GM23338 (cell line): ENCODE measurements at regions not wholly inside any gene's neighbourhood (a gene's known extent, or its start where the extent isn't known, plus 50 kb on each side); places are given as distances from the start of the nearest gene placed in this dataset.

Source experiments
- ATAC-seq: fragments of 200-7000 bp; cut with Tn5 transposase; 3 replicates; pipeline ENCODE4 v1.9.1; 2020
- DNase-seq: peaks from one replicate; pipeline ENCODE4 v3.0.0-alpha.2; 2015; ENCODE audit warnings: low spot score
- H2AFZ ChIP-seq: fragments of 200-600 bp; sonication (generic); 2 replicates; pipeline ENCODE4 v1.8.0; 2016; ENCODE audit warnings: antibody characterized with exemption, mild to moderate bottlenecking, moderate library complexity
- H3F3A ChIP-seq: fragments of 200-600 bp; sonication (generic); replicated peaks from 2 replicates; pipeline ENCODE4 v1.8.0; 2017; ENCODE audit warnings: antibody characterized with exemption, mixed run types, low read depth
- H3K27ac ChIP-seq: fragments of 200-600 bp; sonication (generic); 2 replicates; pipeline ENCODE4 v1.6.1; 2016; ENCODE audit warnings: low read depth
- H3K27me3 ChIP-seq: fragments of 200-600 bp; sonication (generic); 2 replicates; pipeline ENCODE4 v1.8.0; 2016; ENCODE audit warnings: mild to moderate bottlenecking, mixed run types, moderate library complexity; ENCODE audit not compliant: insufficient read depth
- H3K36me3 ChIP-seq: fragments of 200-600 bp; sonication (generic); 2 replicates; pipeline ENCODE4 v1.8.0; 2016; ENCODE audit warnings: mild to moderate bottlenecking; ENCODE audit not compliant: insufficient read depth
- H3K4me1 ChIP-seq: fragments of 200-600 bp; sonication (generic); 2 replicates; pipeline ENCODE4 v1.8.0; 2016; ENCODE audit warnings: mild to moderate bottlenecking, moderate library complexity; ENCODE audit not compliant: insufficient read depth
- H3K4me2 ChIP-seq: fragments of 200-600 bp; sonication (generic); 2 replicates; pipeline ENCODE4 v1.7.1; 2017; ENCODE audit warnings: mixed run types
- H3K4me3 ChIP-seq: fragments of 200-600 bp; sonication (generic); 2 replicates; pipeline ENCODE4 v1.6.1; 2016; ENCODE audit warnings: mixed run types
- H3K79me2 ChIP-seq: fragments of 200-600 bp; sonication (generic); replicated peaks from 2 replicates; pipeline ENCODE4 v1.8.0; 2017; ENCODE audit warnings: mild to moderate bottlenecking; ENCODE audit not compliant: insufficient read depth
- H3K9me2 ChIP-seq: fragments of 200-600 bp; sonication (generic); 2 replicates; pipeline ENCODE4 v1.8.0; 2017; ENCODE audit not compliant: insufficient read depth
- H4K20me1 ChIP-seq: fragments of 200-600 bp; sonication (generic); replicated peaks from 2 replicates; pipeline ENCODE4 v1.8.0; 2017; ENCODE audit warnings: mild to moderate bottlenecking; ENCODE audit not compliant: insufficient read depth
- H3K27ac Mint-ChIP-seq: 2 replicates; pipeline ENCODE4 v1.8.0; 2020; ENCODE audit warnings: inconsistent platforms, mild to moderate bottlenecking, moderate library complexity, mixed read lengths
- H3K27me3 Mint-ChIP-seq: 3 replicates; pipeline ENCODE4 v1.8.0; 2022; ENCODE audit warnings: low read depth, mild to moderate bottlenecking, moderate library complexity, mixed read lengths, inconsistent platforms; ENCODE audit not compliant: insufficient read depth, poor library complexity
- H3K36me3 Mint-ChIP-seq: 3 replicates; pipeline ENCODE4 v1.8.0; 2021; ENCODE audit warnings: low read depth, mild to moderate bottlenecking, inconsistent platforms, moderate library complexity, mixed read lengths
- H3K4me1 Mint-ChIP-seq: 3 replicates; pipeline ENCODE4 v1.8.0; 2020; ENCODE audit warnings: mild to moderate bottlenecking, inconsistent platforms, mixed read lengths
- H3K4me3 Mint-ChIP-seq: 3 replicates; pipeline ENCODE4 v1.8.0; 2021; ENCODE audit warnings: moderate library complexity, mild to moderate bottlenecking, inconsistent platforms, mixed read lengths
- H3K9me3 Mint-ChIP-seq: 3 replicates; pipeline ENCODE4 v1.8.0; 2020; ENCODE audit warnings: moderate library complexity, mild to moderate bottlenecking, inconsistent platforms, mixed read lengths
- CREB1 ChIP-seq: fragments of 250-450 bp; sonication (Bioruptor Pico); IDR thresholded peaks from 2 replicates; pipeline ENCODE4 v1.5.0; 2020; ENCODE audit warnings: low read depth, mild to moderate bottlenecking, moderate library complexity
- ETS1 ChIP-seq: IDR thresholded peaks from 2 replicates; pipeline ENCODE4 v1.6.1; 2016; ENCODE audit warnings: antibody characterized with exemption
- EZH2 ChIP-seq: fragments of 200-600 bp; sonication (generic); IDR thresholded peaks from one replicate; pipeline ENCODE4 v1.8.0; 2017; ENCODE audit warnings: antibody characterized with exemption, mild to moderate bottlenecking, low read depth; ENCODE audit not compliant: unreplicated experiment
- EZH2phosphoT487 ChIP-seq: fragments of 200-600 bp; sonication (generic); IDR thresholded peaks from one replicate; pipeline ENCODE4 v1.8.1; 2018; ENCODE audit warnings: antibody characterized with exemption; ENCODE audit not compliant: unreplicated experiment
- JUNB ChIP-seq: IDR thresholded peaks from one replicate; pipeline ENCODE4 v1.6.1; 2016; ENCODE audit warnings: antibody characterized with exemption; ENCODE audit not compliant: unreplicated experiment
- NANOG ChIP-seq: IDR thresholded peaks from 2 replicates; pipeline ENCODE4 v1.6.1; 2016; ENCODE audit warnings: antibody characterized with exemption, borderline replicate concordance
- POLR2AphosphoS5 ChIP-seq: IDR thresholded peaks from 2 replicates; pipeline ENCODE4 v1.6.1; 2016; ENCODE audit warnings: antibody characterized with exemption, low read depth
- REST ChIP-seq: IDR thresholded peaks from one replicate; pipeline ENCODE4 v1.6.1; 2018; ENCODE audit warnings: antibody characterized with exemption; ENCODE audit not compliant: unreplicated experiment
- STAT1 ChIP-seq: IDR thresholded peaks from one replicate; pipeline ENCODE4 v1.6.1; 2016; ENCODE audit warnings: antibody characterized with exemption; ENCODE audit not compliant: unreplicated experiment
- ZNF114 ChIP-seq: fragments of 250-450 bp; sonication (Bioruptor Pico); IDR thresholded peaks from 2 replicates; pipeline ENCODE4 v1.5.0; 2020; ENCODE audit warnings: mild to moderate bottlenecking, moderate library complexity
- ZNF331 ChIP-seq: fragments of 250-450 bp; sonication (Bioruptor Pico); IDR thresholded peaks from 2 replicates; pipeline ENCODE4 v1.5.0; 2020; ENCODE audit warnings: low read depth, mild to moderate bottlenecking, moderate library complexity
- ZNF462 ChIP-seq: fragments of 250-450 bp; sonication (Bioruptor Pico); IDR thresholded peaks from 2 replicates; pipeline ENCODE4 v1.5.0; 2020; ENCODE audit warnings: mild to moderate bottlenecking, moderate library complexity
- TF ChIP-seq, protein P1 (sequence below), 2 experiments: fragments of 200-600 bp in 1 of 2; sonication (generic) in 1 of 2; conservative IDR thresholded peaks; 2 replicates each; pipeline versions ENCODE4 v1.5.1 to v1.6.1; 2016 to 2017; ENCODE audit warnings: antibody characterized with exemption in 2 of 2, low read depth in 2 of 2, mild to moderate bottlenecking in 2 of 2, moderate library complexity in 1 of 2

- no peak overlapping the region for H3K4me2 ChIP-seq
- H3K27me3 ChIP-seq, result no peaks in the 10 kb centered on the region
- no peak overlapping the region for H3K27ac Mint-ChIP-seq
- H3K4me3 ChIP-seq, result no peak overlapping the region
- peaks cover 9% of the 10 kb centered on the region for H3K9me3 Mint-ChIP-seq
- no peaks in the 10 kb centered on the region for H3K9me2 ChIP-seq
- H3K36me3 Mint-ChIP-seq, result no peaks in the 10 kb centered on the region; the same call in 2 of the 3 replicates
- H3K27ac ChIP-seq, result no peak overlapping the region
- H2AFZ ChIP-seq, result no peak overlapping the region
- no peaks in the 10 kb centered on the region for H3K4me1 ChIP-seq
- H3K79me2 ChIP-seq, result no peaks in the 10 kb centered on the region
- H4K20me1 ChIP-seq, result no peaks in the 10 kb centered on the region
- ATAC-seq, result no peak
- no peak overlapping the region for H3K4me3 Mint-ChIP-seq
- H3K36me3 ChIP-seq, result no peaks in the 10 kb centered on the region
- H3F3A ChIP-seq, result no peaks in the 10 kb centered on the region
- DNase-seq, result no peak
- H3K27me3 Mint-ChIP-seq, result peaks cover 23% of the 10 kb centered on the region
- TF ChIP-seq JUNB (no peak), POLR2AphosphoS5 (no peak), ZNF331 (CRISPR knock-in tag) (no peak), NANOG (no peak), STAT1 (no peak), EZH2phosphoT487 (no peak), ZNF462 (CRISPR knock-in tag) (no peak), EZH2 (no peak), REST (no peak), ZNF114 (CRISPR knock-in tag) (no peak), ETS1 (no peak), CREB1 (CRISPR knock-in tag) (no peak)
- TF ChIP-seq, protein P1, sequence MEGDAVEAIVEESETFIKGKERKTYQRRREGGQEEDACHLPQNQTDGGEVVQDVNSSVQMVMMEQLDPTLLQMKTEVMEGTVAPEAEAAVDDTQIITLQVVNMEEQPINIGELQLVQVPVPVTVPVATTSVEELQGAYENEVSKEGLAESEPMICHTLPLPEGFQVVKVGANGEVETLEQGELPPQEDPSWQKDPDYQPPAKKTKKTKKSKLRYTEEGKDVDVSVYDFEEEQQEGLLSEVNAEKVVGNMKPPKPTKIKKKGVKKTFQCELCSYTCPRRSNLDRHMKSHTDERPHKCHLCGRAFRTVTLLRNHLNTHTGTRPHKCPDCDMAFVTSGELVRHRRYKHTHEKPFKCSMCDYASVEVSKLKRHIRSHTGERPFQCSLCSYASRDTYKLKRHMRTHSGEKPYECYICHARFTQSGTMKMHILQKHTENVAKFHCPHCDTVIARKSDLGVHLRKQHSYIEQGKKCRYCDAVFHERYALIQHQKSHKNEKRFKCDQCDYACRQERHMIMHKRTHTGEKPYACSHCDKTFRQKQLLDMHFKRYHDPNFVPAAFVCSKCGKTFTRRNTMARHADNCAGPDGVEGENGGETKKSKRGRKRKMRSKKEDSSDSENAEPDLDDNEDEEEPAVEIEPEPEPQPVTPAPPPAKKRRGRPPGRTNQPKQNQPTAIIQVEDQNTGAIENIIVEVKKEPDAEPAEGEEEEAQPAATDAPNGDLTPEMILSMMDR (conservative IDR thresholded peaks at IDR 0.05; ENCODE audit: low read depth in 2 of 2), result no peak
- peaks cover 9% of the 10 kb centered on the region for H3K4me1 Mint-ChIP-seq
Measured at GRCh38 chr20:62567246-62568044, 74.9 kb upstream of the SLCO4A1 start.
